ENCODE measurements at regions not wholly inside any gene's neighbourhood (a gene's known extent, or its start where the extent isn't known, plus 50 kb on each side); places are given as distances from the start of the nearest gene placed in this dataset.

DNA sequence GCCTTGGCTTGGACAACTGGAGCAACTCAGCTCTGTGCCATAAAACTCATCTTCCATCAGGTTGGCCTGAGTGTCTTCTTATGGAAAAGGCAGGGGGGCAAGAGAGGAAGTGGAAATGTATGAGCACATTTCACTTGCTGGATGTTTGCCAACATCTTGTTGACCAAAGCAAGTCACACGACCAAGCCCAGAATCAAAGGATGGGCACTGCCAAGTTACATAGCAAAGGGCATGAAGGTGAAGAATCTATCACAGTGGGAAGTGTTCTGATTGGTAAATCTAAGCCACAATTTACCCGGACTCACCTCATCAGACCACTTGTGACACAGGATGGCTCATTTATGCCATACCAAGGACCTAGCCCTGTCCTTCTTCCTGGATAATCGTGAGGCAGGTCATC is 310.5 kb upstream of the IRX5 start (continued):
- TF ChIP-seq, protein P1, sequence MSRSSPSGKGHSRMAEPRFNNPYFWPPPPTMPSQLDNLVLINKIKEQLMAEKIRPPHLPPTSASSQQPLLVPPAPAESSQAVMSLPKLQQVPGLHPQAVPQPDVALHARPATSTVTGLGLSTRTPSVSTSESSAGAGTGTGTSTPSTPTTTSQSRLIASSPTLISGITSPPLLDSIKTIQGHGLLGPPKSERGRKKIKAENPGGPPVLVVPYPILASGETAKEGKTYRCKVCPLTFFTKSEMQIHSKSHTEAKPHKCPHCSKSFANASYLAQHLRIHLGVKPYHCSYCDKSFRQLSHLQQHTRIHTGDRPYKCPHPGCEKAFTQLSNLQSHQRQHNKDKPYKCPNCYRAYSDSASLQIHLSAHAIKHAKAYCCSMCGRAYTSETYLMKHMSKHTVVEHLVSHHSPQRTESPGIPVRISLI (tag by site-specific recombination; IDR thresholded peaks at IDR 0.05): no peak

DNA sequence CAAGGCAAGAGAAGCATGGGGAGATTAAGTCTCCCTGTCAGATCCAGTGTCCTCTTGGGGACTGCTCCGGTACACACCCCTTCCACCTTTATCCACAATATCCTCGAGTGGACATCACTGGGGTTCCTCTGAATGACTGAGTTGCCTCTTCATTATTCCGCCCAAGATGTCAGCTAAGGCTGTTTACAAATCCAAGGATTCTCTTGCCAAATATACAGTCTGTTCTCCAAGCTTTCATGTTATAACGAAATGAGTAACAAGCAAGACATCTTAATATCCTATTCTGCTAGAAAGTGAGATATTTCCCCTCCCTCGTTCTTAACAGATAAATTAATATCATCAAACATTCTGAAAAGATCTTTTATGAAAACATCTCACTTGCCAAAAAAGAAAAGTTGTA is 314.1 kb upstream of the IRX5 start:
- Histone ChIP-seq H3K4me3 (ENCODE audit: low read depth, low read length) (no peak overlapping the region), H3K36me3 (ENCODE audit: control insufficient read depth in 2 of 2, insufficient read depth in 1 of 2, low read length in 2 of 2) (no peaks in the 10 kb centered on the region), H3K9me3 (ENCODE audit: control insufficient read depth, insufficient read depth, low read depth, low read length) (no peaks in the 10 kb centered on the region), H3K4me1 (ENCODE audit: control insufficient read depth, insufficient read depth, low read length) (no peaks in the 10 kb centered on the region), H3K27ac (ENCODE audit: extremely low read depth, low read depth, low read length) (no peak overlapping the region)
- ChIA-PET CTCF (no interaction called here), POLR2A (no interaction called here)
- TF ChIP-seq ZNF626 (tag by site-specific recombination; IDR thresholded peaks at IDR 0.05) (no peak), ZNF394 (tag by site-specific recombination; IDR thresholded peaks at IDR 0.05; ENCODE audit: borderline replicate concordance) (no peak), KLF8 (tag by site-specific recombination; IDR thresholded peaks at IDR 0.05) (no peak), ZSCAN30 (tag by site-specific recombination; IDR thresholded peaks at IDR 0.05) (no peak), ZBTB20 (tag by site-specific recombination; IDR thresholded peaks at IDR 0.05) (no peak), ZNF391 (tag by site-specific recombination; IDR thresholded peaks at IDR 0.05; ENCODE audit: borderline replicate concordance, low read depth) (no peak), ZBTB8A (tag by site-specific recombination; IDR thresholded peaks at IDR 0.05) (no peak), ZNF548 (tag by site-specific recombination; IDR thresholded peaks at IDR 0.05) (no peak), ZNF214 (tag by site-specific recombination; IDR thresholded peaks at IDR 0.05; ENCODE audit: borderline replicate concordance) (no peak), YY1 (tag by site-specific recombination; IDR thresholded peaks at IDR 0.05) (no peak), ZSCAN23 (tag by site-specific recombination; IDR thresholded peaks at IDR 0.05) (no peak), MEIS1 (CRISPR knock-in tag; IDR thresholded peaks at IDR 0.05; ENCODE audit: borderline replicate concordance) (no peak)
- TF ChIP-seq, protein P2, sequence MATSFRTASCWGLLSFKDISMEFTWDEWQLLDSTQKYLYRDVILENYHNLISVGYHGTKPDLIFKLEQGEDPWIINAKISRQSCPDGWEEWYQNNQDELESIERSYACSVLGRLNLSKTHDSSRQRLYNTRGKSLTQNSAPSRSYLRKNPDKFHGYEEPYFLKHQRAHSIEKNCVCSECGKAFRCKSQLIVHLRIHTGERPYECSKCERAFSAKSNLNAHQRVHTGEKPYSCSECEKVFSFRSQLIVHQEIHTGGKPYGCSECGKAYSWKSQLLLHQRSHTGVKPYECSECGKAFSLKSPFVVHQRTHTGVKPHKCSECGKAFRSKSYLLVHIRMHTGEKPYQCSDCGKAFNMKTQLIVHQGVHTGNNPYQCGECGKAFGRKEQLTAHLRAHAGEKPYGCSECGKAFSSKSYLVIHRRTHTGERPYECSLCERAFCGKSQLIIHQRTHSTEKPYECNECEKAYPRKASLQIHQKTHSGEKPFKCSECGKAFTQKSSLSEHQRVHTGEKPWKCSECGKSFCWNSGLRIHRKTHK (tag by site-specific recombination; IDR thresholded peaks at IDR 0.05): no peak
- TF ChIP-seq, protein P3, sequence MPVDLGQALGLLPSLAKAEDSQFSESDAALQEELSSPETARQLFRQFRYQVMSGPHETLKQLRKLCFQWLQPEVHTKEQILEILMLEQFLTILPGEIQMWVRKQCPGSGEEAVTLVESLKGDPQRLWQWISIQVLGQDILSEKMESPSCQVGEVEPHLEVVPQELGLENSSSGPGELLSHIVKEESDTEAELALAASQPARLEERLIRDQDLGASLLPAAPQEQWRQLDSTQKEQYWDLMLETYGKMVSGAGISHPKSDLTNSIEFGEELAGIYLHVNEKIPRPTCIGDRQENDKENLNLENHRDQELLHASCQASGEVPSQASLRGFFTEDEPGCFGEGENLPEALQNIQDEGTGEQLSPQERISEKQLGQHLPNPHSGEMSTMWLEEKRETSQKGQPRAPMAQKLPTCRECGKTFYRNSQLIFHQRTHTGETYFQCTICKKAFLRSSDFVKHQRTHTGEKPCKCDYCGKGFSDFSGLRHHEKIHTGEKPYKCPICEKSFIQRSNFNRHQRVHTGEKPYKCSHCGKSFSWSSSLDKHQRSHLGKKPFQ (tag by site-specific recombination; IDR thresholded peaks at IDR 0.05): no peak
- TF ChIP-seq, protein P4, sequence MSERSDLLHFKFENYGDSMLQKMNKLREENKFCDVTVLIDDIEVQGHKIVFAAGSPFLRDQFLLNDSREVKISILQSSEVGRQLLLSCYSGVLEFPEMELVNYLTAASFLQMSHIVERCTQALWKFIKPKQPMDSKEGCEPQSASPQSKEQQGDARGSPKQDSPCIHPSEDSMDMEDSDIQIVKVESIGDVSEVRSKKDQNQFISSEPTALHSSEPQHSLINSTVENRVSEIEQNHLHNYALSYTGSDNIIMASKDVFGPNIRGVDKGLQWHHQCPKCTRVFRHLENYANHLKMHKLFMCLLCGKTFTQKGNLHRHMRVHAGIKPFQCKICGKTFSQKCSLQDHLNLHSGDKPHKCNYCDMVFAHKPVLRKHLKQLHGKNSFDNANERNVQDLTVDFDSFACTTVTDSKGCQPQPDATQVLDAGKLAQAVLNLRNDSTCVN (tag by site-specific recombination; optimal IDR thresholded peaks at IDR 0.05): no peak

DNA sequence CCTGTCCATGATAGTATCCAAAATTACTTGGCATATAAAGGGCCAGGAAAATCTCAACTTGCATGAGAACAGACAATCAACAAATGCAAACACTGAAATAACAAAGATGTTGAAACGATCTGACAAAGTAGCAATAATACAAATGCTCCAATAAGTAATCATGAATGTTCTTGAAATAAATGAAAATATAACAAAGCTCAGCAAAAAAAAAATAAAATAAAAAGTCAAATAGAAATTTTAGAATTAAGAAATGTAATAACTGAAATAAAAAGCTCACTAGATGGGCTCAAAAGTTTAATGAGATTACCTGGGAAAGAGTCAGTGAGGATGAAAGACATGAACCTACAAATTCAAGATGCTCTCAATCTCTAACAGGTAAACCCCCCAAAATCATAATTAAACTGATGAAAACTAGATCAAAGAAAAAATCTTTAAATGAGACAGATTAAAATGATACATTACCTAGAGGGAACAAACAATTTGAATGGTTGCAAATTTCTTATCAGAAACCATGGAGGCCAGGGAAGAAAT is 319.0 kb upstream of the IRX3 start:
- CTCF ChIA-PET: no interaction called here
- POLR2A ChIA-PET: no interaction called here
- H3K9me3 ChIP-seq (ENCODE audit: control insufficient read depth, insufficient read depth, low read depth, low read length): no peaks in the 10 kb centered on the region
- no peaks in the 10 kb centered on the region for H3K36me3 ChIP-seq (ENCODE audit: control insufficient read depth in 2 of 2, insufficient read depth in 1 of 2, low read length in 2 of 2)
- no peaks in the 10 kb centered on the region for H3K4me1 ChIP-seq (ENCODE audit: control insufficient read depth, insufficient read depth, low read length)
- no peak overlapping the region for H3K27ac ChIP-seq (ENCODE audit: extremely low read depth, low read depth, low read length)
- TF ChIP-seq TRIM28 (IDR thresholded peaks at IDR 0.05; ENCODE audit: borderline replicate concordance, low read length) (no peak), ZNF558 (tag by site-specific recombination; IDR thresholded peaks at IDR 0.05) (peak; percentile 98)
- no peak overlapping the region for H3K4me3 ChIP-seq (ENCODE audit: low read depth, low read length)
